Trophoblast cell (in vitro differentiated cells and primary cell): ENCODE measurements at regions not wholly inside any gene's neighbourhood (a gene's known extent, or its start where the extent isn't known, plus 50 kb on each side); places are given as distances from the start of the nearest gene placed in this dataset.

Experiments used
- DNase-seq, 2 donors: peaks; one replicate each; pipeline ENCODE4 v3.0.0-alpha.2; 2016
- H2AFZ ChIP-seq: 2 replicates; pipeline ENCODE4 v1.6.1; 2013; ENCODE audit warnings: low read length, moderate library complexity, mild to moderate bottlenecking; ENCODE audit not compliant: insufficient read depth, poor library complexity
- H2AK5ac ChIP-seq: 2 replicates; pipeline ENCODE4 v1.6.1; 2013; ENCODE audit warnings: mild to moderate bottlenecking, low read length
- H2BK120ac ChIP-seq: 2 replicates; pipeline ENCODE4 v1.6.1; 2013; ENCODE audit warnings: low read length, mild to moderate bottlenecking, moderate library complexity; ENCODE audit not compliant: insufficient read depth, poor library complexity
- H2BK12ac ChIP-seq: 2 replicates; pipeline ENCODE4 v1.6.1; 2013; ENCODE audit warnings: mild to moderate bottlenecking, low read length, moderate library complexity
- H2BK5ac ChIP-seq: 2 replicates; pipeline ENCODE4 v1.6.1; 2013; ENCODE audit warnings: low read length, low read depth, moderate library complexity, mild to moderate bottlenecking; ENCODE audit not compliant: poor library complexity
- H3K14ac ChIP-seq: 2 replicates; pipeline ENCODE4 v1.6.1; 2013; ENCODE audit warnings: mild to moderate bottlenecking, low read length
- H3K18ac ChIP-seq: 2 replicates; pipeline ENCODE4 v1.6.1; 2013; ENCODE audit warnings: mild to moderate bottlenecking, low read length
- H3K23ac ChIP-seq: 2 replicates; pipeline ENCODE4 v1.6.1; 2013; ENCODE audit warnings: low read length
- H3K27ac ChIP-seq: 2 replicates; pipeline ENCODE4 v1.5.1; 2013; ENCODE audit warnings: low read depth, mild to moderate bottlenecking, inconsistent platforms, low read length, moderate library complexity
- H3K27me3 ChIP-seq: 2 replicates; pipeline ENCODE4 v1.6.1; 2013; ENCODE audit warnings: inconsistent platforms, mild to moderate bottlenecking, low read length, moderate library complexity; ENCODE audit not compliant: insufficient read depth
- H3K36me3 ChIP-seq, 2 experiments: 1 replicate in 1 of 2; 2 replicates in 1 of 2; pipeline ENCODE4 v1.6.1; 2013; ENCODE audit warnings: low read length in 2 of 2, mild to moderate bottlenecking in 2 of 2, moderate library complexity in 1 of 2; ENCODE audit not compliant: insufficient read depth in 2 of 2, control insufficient read depth in 1 of 2
- H3K4ac ChIP-seq: 2 replicates; pipeline ENCODE4 v1.6.1; 2013; ENCODE audit warnings: low read depth, mild to moderate bottlenecking, low read length, moderate library complexity
- H3K4me1 ChIP-seq, 2 experiments: 1 replicate in 1 of 2; 2 replicates in 1 of 2; pipeline ENCODE4 v1.6.1; 2013; ENCODE audit warnings: low read length in 2 of 2, mild to moderate bottlenecking in 2 of 2, moderate library complexity in 1 of 2; ENCODE audit not compliant: insufficient read depth in 2 of 2, control insufficient read depth in 1 of 2
- H3K4me2 ChIP-seq: 2 replicates; pipeline ENCODE4 v1.6.1; 2013; ENCODE audit warnings: inconsistent platforms, mild to moderate bottlenecking, low read length, moderate library complexity
- H3K4me3 ChIP-seq: 2 replicates; pipeline ENCODE4 v1.5.1; 2013; ENCODE audit warnings: mild to moderate bottlenecking, low read depth, low read length, inconsistent platforms
- H3K79me1 ChIP-seq: one replicate; pipeline ENCODE4 v1.6.1; 2013; ENCODE audit warnings: low read length
- H3K79me2 ChIP-seq: 2 replicates; pipeline ENCODE4 v1.6.1; 2013; ENCODE audit warnings: low read length, mild to moderate bottlenecking; ENCODE audit not compliant: control insufficient read depth, insufficient read depth, poor library complexity
- H3K9ac ChIP-seq: 2 replicates; pipeline ENCODE4 v1.6.1; 2013; ENCODE audit warnings: mild to moderate bottlenecking, low read length
- H3K9me3 ChIP-seq: 2 replicates; pipeline ENCODE4 v1.6.1; 2013; ENCODE audit warnings: low read depth, mild to moderate bottlenecking, control low read depth, inconsistent platforms, low read length; ENCODE audit not compliant: insufficient read depth
- H4K12ac ChIP-seq: 2 replicates; pipeline ENCODE4 v1.6.1; 2013; ENCODE audit warnings: low read depth, mild to moderate bottlenecking, low read length, moderate library complexity
- H4K8ac ChIP-seq: 2 replicates; pipeline ENCODE4 v1.6.1; 2013; ENCODE audit warnings: low read depth, mild to moderate bottlenecking, low read length, moderate library complexity
- H4K91ac ChIP-seq: one replicate; pipeline ENCODE4 v1.6.1; 2013; ENCODE audit warnings: low read depth, mild to moderate bottlenecking, low read length, moderate library complexity
- WGBS: extraction: QIAGEN DNeasy Blood & Tissue Kit; methylation state at CpG from one replicate; pipeline ENCODE4 v1.1.7; 2013; ENCODE audit warnings: missing lambda C conversion rate; ENCODE audit not compliant: insufficient read length, insufficient coverage; ENCODE audit errors: extremely low coverage; 5-methylcytosine and 5-hydroxymethylcytosine counted together

DNA sequence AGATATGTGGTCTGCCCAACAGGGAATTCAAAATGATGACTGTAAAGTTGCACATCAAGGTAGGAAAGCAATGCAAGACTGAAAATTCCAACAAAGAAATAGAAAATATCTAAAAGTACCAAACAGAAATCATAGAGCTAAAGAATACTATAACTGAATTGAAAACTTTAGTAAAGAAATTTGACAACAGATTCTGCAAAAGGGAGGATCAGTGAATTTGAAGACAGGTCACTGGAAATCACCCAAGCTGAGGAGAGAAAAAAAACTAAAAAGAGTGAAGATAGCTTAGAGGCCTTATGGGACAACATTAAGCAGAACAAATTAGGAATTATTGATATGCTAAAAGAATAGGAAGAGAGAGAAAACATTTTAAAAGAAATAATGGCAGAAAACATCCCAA lies 240.6 kb downstream of the SNX13 start:
- Histone ChIP-seq H3K9me3 (no peaks in the 10 kb centered on the region), H3K4me3 (no peak overlapping the region), H3K4ac (no peak overlapping the region), H2BK120ac (no peak overlapping the region), H4K12ac (no peak overlapping the region), H2AFZ (no peak overlapping the region), H4K8ac (no peak overlapping the region), H3K79me2 (no peaks in the 10 kb centered on the region), H2BK12ac (no peak overlapping the region), H3K9ac (no peak overlapping the region), H3K18ac (no peak overlapping the region), H4K91ac (no peak overlapping the region), H3K27ac (no peak overlapping the region), H2AK5ac (no peak overlapping the region), H3K23ac (no peak overlapping the region), H3K4me2 (no peak overlapping the region), H3K79me1 (no peaks in the 10 kb centered on the region), H3K4me1 (peaks cover 3% of the 10 kb centered on the region in 2 experiments), H3K36me3 (peaks cover 0 to 1% of the 10 kb centered on the region in 2 experiments), H3K14ac (no peak overlapping the region), H2BK5ac (no peak overlapping the region), H3K27me3 (no peaks in the 10 kb centered on the region)
- no peak for DNase-seq

- whole genome bisulfite sequencing: no CpG with 5 or more reads among the region's 3 CpGs
Observed at GRCh38 chr7:17700138-17700537, 240.2 kb downstream of the SNX13 start.

GRCh38 chr7:17706275-17706674 lies 234.0 kb downstream of the SNX13 start:
- DNase-seq: no peak

More at GRCh38 chr7:17700138-17700537, 240.2 kb downstream of the SNX13 start:
- Histone ChIP-seq H3K36me3 (peaks cover 0 to 1% of the 10 kb centered on the region in 2 experiments), H3K79me1 (no peaks in the 10 kb centered on the region), H3K79me2 (no peaks in the 10 kb centered on the region), H3K14ac (no peak overlapping the region), H2AFZ (no peak overlapping the region), H3K4me1 (peaks cover 3% of the 10 kb centered on the region in 2 experiments), H2BK12ac (no peak overlapping the region), H4K8ac (no peak overlapping the region), H4K91ac (no peak overlapping the region), H3K9ac (no peak overlapping the region), H3K4me3 (no peak overlapping the region), H2BK5ac (no peak overlapping the region), H3K27me3 (no peaks in the 10 kb centered on the region), H3K18ac (no peak overlapping the region), H3K4me2 (no peak overlapping the region), H4K12ac (no peak overlapping the region), H3K9me3 (no peaks in the 10 kb centered on the region), H3K23ac (no peak overlapping the region), H2AK5ac (no peak overlapping the region), H3K27ac (no peak overlapping the region), H3K4ac (no peak overlapping the region), H2BK120ac (no peak overlapping the region)
- DNase-seq: no peak

DNA sequence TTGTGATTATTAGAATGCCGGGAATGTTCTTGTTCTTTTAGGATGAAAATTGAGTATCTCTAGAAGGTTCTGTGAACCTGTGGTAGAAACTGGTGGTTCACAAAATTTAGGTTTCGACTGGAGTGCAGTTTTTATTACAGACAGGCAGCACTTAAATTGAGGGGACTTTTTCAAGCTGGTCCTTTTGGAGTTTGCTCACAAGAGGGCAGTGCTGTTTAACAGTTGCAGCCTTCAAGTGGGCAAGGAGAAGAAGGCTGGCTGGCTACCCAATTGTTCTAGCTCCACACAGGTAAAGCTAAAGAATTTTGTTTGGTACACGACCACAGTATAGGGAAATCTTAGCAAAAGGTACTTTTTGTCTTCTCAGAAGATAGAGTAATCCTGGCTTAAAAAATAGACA lies 233.6 kb downstream of the SNX13 start:
- H3K23ac ChIP-seq: no peak overlapping the region
- H2BK120ac ChIP-seq: no peak overlapping the region
- no peaks in the 10 kb centered on the region for H3K4me1 ChIP-seq
- no peak overlapping the region for H2BK12ac ChIP-seq
- peak; percentile 44 to 72 for DNase-seq
- no peak overlapping the region for H2AFZ ChIP-seq
- H3K18ac ChIP-seq: no peak overlapping the region
- H3K9me3 ChIP-seq: no peaks in the 10 kb centered on the region
- no peak overlapping the region for H2BK5ac ChIP-seq
- H3K27me3 ChIP-seq: no peaks in the 10 kb centered on the region
- no peak overlapping the region for H3K4me2 ChIP-seq
- no peaks in the 10 kb centered on the region for H3K79me2 ChIP-seq
- no peak overlapping the region for H3K9ac ChIP-seq
- no peaks in the 10 kb centered on the region for H3K36me3 ChIP-seq
- no peak overlapping the region for H2AK5ac ChIP-seq
- no peak overlapping the region for H3K14ac ChIP-seq
- H3K4me3 ChIP-seq: no peak overlapping the region
- H4K91ac ChIP-seq: no peak overlapping the region
- H3K27ac ChIP-seq: no peak overlapping the region
- no peak overlapping the region for H4K8ac ChIP-seq
- 100% methylated on average over 1 of the region's 3 CpGs for WGBS
- no peaks in the 10 kb centered on the region for H3K79me1 ChIP-seq
- no peak overlapping the region for H4K12ac ChIP-seq
- no peak overlapping the region for H3K4ac ChIP-seq

More at GRCh38 chr7:17706275-17706674, 234.0 kb downstream of the SNX13 start:
- Histone ChIP-seq H3K4me2 (no peak overlapping the region), H3K79me1 (no peaks in the 10 kb centered on the region), H3K9me3 (no peaks in the 10 kb centered on the region), H3K4me3 (no peak overlapping the region), H2AK5ac (no peak overlapping the region), H3K27me3 (no peaks in the 10 kb centered on the region), H3K36me3 (no peaks in the 10 kb centered on the region), H3K9ac (no peak overlapping the region), H3K79me2 (no peaks in the 10 kb centered on the region), H3K18ac (no peak overlapping the region), H3K23ac (no peak overlapping the region), H3K4me1 (no peaks in the 10 kb centered on the region), H3K14ac (no peak overlapping the region), H2BK5ac (no peak overlapping the region), H2AFZ (no peak overlapping the region), H2BK120ac (no peak overlapping the region), H4K12ac (no peak overlapping the region), H4K91ac (no peak overlapping the region), H3K27ac (no peak overlapping the region), H4K8ac (no peak overlapping the region), H2BK12ac (no peak overlapping the region), H3K4ac (no peak overlapping the region)
- WGBS: no CpG with 5 or more reads among the region's 4 CpGs
